ENCODE measurements at regions not wholly inside any gene's neighbourhood (a gene's known extent, or its start where the extent isn't known, plus 50 kb on each side); places are given as distances from the start of the nearest gene placed in this dataset.

DNA sequence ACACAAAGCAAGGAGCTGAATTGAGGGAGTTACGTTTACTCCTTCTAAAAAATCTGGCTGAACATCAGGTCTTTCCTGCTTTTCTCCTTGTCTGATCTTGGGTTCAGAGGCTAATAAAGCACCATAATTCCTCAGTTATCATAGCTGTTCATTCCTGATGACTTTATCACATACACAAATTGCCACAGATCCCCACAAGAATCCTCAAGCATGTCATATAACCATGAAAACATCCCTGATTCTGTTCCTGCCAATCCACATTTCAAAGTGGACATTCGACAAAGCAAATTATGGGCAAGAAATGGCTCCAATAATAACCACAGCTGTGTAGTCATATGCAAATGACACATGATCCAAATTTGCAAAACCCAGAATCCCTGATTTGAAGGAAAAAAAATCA is 321.3 kb downstream of the MEX3B start:
- no peak for TF ChIP-seq POLR2AphosphoS5 (IDR thresholded peaks at IDR 0.05; ENCODE audit: low read depth, low read length)
- TF ChIP-seq TCF7L2 (IDR thresholded peaks at IDR 0.05; ENCODE audit: low read depth, low read length), result no peak
